ENCODE measurements at regions not wholly inside any gene's neighbourhood (a gene's known extent, or its start where the extent isn't known, plus 50 kb on each side); places are given as distances from the start of the nearest gene placed in this dataset.
A peak's percentile ranks its signal among the peaks of the same experiment; 100 is the strongest.
"Not testable (repeated sequence)": the region's sequence is repeated elsewhere in the genome, so short reads cannot be mapped to it uniquely, and the experiment has no call there.

DNA sequence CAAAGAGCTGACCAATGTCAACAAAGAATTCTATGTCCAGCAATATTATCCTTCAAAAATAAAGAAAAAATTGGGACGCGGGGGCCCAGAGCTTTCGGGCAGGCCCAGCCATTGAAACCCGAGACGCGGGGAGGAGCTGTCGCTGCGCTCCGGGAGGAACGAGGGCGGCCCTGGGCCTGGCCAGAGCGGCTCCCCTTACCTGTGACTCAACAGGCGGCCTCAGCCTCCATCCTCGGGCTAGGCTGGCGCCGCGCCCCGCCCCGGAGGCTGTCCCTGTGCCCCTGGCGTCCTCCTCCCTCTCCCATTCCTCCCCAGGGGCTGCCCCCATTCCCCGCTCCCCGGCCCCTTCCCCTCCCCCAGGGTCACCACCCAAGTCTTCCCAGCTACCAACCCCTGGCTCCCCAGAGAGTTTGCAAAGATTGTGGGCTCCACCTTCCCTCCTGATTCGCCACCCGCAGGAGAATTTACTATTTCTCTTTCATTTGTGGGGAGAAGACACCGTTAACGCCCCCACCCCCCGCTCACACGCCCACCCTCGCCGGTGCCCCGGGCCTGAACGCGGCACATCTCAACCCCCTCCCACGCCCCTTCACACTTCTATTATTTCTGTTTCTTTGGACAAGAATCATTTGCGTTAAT is 127.9 kb downstream of the ARRDC4 start:
- not testable (repeated sequence) for DNase-seq (ENCODE audit: low spot score)

DNA sequence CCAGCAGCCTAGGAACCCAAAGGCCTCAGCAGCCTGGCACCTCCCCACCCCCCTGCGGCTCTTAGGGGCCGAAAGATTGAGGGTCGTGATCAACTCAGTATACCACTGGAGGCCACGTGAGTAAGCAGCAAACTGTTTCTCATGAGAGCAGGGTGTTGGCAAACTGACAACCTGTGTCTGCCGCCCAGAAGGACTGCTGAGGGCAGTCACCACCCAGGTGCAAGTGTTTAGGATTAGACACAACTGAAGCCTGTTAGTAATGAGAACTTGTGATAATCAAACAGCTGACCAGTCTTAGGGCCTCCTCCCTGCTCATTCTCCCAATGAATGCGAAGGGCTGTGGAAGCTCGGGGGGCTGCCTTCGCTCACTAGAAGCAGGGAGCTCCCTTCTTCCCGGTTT is 128.8 kb downstream of the ARRDC4 start:
- not testable (repeated sequence) for DNase-seq (ENCODE audit: low spot score)

DNA sequence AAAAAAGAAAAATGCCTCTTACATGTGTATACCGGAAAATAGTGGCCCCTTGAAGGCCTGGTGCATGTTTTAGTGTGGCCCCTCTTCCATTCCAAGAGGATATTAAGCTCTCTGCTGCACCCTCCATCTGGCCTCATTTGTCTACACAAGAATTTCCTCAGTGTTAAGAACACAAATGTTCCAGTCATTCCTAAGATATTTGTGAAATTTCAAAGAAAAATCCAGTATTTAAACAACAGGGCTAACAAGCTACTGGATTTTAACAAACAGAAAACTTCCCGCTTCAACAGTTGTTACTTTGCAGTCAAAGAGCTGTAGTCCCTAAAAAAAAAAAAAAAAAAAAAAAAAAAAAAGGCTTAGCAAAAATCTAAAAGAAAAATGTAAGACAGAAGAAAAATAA is 137.5 kb downstream of the ARRDC4 start:
- DNase-seq (ENCODE audit: low spot score), result not testable (repeated sequence)

DNA sequence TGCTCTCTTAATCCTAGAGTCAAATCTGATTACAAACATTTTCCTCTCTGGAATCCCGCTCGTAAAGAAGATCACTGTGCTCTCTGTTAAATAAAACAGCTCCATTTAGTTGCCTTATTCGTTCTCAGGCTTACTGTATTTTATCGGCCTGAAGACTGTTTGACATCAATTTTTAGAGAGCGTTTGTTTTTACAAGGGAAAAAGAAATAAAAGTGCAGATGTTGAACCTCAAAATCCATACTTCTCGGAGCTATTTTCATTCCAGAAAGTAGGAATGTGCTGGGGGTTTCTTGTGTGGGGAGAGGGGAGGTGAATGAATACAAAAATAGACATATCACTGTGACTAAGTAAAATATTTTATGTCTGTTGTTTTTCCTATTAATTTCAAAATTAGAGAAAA is 140.1 kb downstream of the ARRDC4 start:
- DNase-seq (ENCODE audit: low spot score), result not testable (repeated sequence)

DNA sequence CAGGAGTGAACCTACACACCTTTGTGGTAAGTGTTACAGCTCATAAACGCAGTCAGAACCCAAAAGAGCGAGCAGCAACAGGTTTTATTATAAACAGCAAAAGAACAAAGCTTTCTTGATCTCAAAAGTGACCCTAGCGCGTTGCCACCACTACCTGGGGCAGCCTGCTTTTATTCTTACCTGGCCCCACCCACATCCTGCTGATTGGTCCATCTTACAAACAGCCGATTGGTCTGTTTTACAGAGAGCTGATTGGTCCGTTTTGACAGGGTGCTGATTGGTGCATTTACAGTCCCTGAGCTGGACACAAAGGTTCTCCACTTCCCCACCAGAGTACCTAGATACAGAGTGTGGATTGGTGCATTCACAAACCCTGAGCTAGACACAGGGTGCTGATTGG is 143.1 kb downstream of the ARRDC4 start:
- no peak for DNase-seq (ENCODE audit: low spot score)

DNA sequence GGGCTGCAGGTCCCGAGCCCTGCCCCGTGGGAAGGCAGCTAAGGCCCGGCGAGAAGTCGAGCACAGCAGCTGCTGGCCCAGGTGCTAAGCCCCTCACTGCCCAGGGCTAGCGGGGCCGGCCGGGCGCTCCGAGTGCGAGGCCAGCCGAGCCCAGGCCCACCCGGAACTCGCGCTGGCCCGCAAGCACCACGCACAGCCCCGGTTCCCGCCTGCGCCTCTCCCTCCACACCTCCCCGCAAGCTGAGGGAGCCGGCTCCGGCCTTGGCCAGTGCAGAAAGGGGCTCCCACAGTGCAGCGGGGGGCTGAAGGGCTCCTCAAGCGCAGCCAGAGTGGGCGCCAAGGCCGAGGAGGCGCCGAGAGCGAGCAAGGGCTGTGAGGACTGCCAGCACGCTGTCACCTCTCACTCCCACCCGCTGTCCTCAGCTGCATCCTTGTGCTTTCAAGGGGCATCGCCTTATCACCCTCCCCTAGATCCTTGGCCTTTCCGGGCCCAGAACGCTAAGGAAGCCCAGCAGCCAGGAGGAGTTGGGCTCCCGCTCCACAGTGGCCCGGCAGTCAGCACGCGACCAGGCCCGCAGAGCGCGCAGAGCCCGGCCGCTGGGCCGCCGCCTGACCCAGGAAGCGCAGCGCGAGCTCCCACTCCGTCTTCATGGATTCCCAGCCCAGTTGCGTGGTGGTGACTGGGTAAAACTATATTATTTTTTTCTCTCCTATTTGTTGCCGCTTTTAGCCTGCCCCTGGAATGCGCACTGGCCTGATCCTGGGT is 144.1 kb downstream of the ARRDC4 start:
- DNase-seq (ENCODE audit: low spot score), result not testable (repeated sequence)

DNA sequence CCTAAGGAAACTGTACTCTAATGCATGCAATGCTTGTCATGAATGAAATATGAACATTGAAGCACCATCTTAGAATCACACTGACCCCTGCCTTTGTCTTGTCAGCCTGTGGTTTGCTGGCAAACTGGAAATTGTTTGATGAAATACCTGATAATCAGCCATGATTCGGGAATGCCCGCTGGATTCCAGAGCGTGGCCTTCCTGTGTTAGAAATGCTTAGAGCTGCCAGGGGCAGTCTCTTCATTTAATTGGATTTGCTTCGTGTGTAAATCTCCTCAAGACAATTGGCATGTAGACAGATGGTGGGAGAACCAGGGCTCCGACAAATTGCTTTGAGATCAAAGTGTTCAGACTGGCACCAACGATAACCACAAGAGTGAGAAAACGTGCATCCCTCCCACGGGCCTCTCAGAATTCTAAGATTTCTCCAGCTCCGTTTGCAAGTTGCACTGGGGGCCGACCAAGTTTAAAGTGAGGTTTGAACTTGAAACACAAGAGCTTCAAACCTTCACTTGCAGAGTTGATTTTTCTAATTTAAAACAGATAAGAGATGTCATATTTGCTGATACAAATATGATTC is 146.2 kb downstream of the ARRDC4 start:
- DNase-seq (ENCODE audit: low spot score), result not testable (repeated sequence)

DNA sequence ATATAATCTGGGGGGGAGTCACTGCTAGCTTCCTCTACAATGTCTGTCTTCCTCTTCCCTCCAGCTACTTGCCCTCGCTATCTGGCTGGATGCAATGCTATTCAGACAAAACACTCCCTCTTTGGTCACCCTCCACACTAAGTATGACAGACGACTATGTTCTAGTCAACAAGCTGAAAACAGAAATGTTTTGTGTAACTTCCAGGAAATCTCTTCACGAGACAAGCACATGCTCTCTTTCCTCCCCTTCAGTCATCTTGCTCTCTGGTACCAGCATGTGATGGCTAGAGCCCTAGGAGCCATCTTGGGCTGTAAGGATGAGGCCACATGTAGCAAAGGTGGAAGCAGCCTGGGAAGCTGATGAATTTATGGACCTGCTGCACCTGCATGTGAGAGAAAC is 151.3 kb downstream of the ARRDC4 start:
- no peak for DNase-seq (ENCODE audit: low spot score)

DNA sequence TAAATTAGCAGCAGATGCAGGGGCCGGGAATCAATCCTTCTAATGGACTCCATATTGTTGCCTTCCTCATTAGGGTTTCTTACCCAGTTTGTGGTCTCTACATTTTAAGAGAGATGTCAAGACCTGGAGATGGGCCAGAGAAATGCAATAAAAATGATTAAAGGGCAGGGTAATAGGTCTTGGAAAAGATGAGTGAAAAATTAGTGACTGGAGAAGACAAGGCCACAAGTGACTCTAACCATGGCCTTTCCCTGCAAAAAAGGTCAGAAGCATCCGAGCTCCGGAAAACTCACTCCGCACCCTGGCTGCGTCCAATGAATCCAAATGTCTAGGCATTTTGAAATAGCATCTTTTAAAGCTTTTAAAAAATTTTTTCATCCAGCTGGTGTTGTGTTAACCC is 152.8 kb downstream of the ARRDC4 start:
- DNase-seq (ENCODE audit: low spot score), result no peak

DNA sequence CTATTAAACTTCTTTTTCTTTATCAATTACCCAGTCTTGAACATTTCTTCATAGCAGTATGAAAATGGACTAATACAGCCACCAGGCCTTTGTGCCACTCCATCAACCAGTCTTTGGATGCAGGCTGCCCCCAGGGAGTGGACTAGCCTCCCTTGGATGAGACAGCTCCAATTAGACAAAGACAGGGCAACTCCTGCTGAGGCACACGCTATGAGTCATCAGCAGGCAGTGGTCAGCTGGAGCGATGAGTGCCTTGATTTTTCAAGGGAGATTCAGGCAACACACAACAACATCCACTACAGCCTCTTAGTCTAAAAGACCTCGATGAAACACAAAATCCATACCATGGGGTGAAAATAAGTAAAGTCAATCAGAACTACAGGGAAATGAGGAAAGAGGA is 160.1 kb downstream of the ARRDC4 start:
- peak; percentile 12 for DNase-seq (ENCODE audit: low spot score)

DNA sequence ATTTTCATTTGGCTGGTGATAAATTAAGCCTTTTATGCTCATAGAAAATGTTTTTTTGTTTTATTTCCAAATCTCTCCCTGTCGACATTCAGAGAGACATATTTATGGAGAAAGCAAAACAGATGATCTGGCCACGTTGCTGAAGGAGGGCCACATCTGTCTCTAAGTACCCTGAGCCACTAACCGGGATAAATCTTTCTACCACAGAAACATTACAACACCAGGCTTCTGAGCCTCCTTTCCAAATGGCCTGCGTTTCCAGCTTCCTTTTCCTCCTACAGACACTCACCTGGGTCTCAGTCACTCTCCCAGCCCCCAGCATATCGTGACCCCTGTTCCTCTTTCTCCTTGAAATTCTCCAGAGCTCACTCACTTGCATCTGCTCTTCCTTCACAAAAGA is 161.0 kb downstream of the ARRDC4 start:
- DNase-seq (ENCODE audit: low spot score), result no peak

DNA sequence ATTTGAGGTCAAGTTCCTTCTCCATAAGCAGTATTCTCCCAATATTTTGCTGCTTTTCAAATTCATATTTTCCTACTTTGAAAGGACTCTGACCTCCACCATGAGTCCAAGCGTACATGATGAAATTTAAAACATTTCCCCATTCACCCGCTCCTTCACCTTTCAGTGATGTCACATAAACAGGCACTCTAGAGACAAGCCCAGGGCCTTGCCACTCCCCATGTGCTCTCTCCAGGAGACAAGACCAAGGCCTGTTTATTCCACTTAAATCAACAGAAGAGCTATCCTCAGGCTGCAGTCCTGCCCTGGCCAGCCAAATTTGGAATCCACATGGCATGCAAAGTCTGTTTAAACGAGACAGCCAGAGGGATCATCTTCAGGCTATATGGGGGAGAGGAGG is 161.5 kb downstream of the ARRDC4 start:
- no peak for DNase-seq (ENCODE audit: low spot score)

DNA sequence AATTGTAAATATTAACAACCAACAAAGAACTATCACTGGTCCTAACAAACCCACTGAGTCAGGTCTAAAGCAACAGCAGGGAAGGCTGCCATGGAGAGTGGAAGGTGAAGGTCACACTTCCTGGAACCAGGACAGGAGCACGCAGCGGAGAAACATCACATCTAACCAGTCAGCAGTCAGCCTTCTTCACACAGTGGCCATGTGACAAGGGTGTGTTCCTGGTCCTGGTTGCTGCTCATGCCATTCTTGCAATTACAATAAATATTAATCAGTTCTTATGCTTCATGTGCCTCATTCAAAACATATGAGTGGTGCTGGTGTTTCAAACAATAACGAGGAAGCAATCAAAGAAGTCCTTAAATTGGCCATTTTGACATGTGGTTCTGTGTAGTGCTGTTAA is 162.8 kb downstream of the ARRDC4 start:
- peak; percentile 14 for DNase-seq (ENCODE audit: low spot score)

DNA sequence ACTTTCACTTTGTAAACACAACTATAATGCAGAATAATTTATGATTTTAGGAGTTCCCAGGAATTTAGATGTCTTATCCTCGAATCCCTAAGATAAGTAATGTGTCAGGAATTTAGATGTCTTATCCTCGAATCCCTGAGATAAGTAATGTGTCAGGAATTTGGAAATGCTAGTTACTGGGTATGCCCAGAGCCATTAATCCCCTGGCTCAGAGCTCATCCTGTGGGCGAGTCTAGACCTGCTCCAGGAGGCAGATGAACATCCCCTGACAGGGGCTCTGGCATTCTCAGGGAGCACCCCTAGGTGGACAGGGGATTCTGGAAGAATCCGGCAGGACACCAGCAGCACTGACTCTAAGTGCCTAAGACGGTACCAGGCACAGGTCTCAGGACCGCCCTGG is 163.3 kb downstream of the ARRDC4 start:
- DNase-seq (ENCODE audit: low spot score), result peak; percentile 49

DNA sequence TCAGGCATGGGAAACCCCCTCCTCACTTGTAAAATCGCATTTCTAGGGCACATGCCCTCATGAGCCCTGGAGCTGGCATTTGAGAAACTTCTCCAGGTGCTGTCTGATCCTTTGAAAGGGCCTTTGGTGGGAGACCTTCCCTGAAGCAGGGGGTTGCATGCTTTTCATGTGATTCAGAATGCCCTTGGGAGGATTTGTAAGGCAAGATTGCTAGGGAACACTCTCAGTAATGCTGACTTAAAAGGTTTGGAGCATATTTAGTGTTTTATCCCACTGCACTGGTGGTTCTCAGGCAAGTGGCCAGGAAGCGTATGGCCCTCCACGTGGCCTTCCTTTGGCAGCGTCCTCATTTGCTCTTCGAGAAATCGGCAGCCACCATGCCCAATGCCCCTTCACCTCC is 164.1 kb downstream of the ARRDC4 start:
- DNase-seq (ENCODE audit: low spot score), result no peak

DNA sequence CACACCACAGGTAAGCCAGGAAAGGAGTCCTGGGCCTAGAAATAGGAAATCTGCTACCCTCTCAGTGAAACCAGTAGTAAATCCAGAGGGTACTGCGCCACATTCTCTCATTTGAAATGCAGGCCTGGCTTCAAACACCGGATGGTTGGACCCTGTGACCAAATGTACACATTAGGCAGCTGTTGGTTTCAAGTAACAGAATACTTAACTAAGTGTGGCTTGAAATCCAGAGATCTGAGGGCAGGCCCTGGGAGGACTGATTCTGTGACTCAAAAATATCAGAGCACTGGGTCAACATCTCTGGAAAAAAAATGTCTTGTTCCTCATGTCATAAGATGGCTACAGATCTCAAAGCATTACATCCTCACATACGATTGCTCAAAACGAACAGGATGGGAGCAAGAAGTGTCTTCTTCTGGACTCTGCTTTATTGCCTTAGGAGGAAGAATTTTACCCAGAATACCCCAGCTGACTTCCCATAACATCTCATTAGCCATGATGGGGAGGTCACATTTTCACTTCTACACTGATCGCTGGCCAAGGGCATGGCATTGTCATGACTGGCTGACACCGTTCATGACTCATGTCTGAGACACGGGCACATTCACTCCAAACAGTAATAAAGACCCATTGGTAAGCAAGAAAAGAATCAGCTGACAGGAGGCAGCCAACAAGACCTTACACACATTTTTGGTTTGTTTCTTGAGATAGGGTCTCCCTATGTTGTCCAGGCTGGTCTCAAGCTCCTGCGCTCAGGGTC is 166.0 kb downstream of the ARRDC4 start:
- DNase-seq (ENCODE audit: low spot score), result peak; percentile 73

DNA sequence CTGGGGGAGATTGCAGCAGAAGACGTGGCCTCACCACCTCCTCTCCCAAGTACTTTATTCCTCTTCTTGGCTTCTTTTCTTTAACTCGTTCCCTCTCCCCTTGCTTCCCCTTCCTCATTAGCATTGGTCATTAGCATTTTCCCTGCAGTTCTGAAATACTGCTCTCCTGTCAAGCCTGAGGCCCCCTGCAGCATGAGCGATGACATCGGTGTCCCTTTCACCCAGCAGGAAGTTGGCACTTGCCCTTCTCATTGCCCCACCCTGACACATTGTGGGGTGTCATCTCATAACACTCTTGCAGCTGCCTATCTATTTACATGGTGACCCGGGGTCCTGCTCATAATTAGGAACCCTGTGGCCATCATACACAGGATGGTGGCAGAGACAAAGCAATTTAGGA is 167.1 kb downstream of the ARRDC4 start:
- DNase-seq (ENCODE audit: low spot score), result no peak

DNA sequence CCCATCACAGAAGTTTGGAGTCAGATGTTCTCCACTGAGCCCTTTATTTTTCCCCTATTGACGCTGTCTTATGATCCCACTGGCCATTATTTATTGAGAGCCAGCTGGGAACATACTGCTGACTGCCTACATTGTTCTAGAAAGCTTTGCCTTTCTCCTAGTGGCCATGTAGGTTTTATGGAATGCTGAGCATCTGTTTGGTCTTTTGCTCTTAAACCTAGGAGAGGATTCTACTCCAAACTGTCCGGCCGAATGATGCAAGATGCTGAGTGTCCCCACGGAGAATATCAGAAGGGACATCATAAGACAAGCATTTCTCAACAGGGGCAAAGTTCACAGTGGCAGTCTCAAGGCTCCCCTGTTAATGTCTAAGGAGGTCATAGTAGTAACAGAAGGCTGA is 171.4 kb downstream of the ARRDC4 start:
- no peak for DNase-seq (ENCODE audit: low spot score)

DNA sequence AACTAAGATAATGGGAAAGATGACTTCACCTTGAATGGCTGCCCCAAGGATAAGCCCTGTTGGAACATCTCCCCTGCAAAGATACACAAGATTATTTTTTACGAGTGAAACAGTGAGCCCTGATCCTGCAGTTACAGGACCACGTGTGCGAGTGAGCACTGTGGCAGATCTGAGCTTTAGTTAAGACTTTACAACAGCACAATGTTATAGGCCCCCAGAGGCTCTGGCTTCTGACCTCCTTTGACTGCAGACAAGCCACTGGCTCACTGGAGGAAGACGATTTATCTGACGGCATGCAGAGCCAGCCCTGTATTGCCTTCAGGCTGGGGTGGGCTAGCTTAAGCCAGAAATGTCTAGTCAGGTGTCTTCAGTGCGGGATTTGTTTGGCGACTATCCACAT is 174.4 kb downstream of the ARRDC4 start:
- DNase-seq (ENCODE audit: low spot score), result no peak

DNA sequence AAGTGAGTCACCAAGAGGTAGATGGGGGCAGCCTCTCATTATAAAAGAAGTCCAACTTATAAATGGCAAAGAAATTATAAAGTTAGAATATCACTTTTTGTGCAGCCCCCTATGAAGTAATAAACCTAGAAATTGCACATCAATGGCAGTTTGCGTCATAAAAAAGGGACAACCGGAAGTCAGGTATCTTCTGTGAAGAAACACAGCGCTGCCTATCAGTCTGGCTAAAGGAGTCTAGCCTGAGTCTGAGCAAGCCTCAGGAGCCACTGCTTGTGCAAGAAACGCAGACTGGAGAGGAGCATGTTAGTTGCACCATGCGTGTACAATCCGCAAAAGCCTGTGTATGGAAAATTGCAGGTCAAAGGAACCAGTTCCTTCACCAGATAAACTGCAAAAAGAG is 178.4 kb downstream of the ARRDC4 start:
- no peak for DNase-seq (ENCODE audit: low spot score)

DNA sequence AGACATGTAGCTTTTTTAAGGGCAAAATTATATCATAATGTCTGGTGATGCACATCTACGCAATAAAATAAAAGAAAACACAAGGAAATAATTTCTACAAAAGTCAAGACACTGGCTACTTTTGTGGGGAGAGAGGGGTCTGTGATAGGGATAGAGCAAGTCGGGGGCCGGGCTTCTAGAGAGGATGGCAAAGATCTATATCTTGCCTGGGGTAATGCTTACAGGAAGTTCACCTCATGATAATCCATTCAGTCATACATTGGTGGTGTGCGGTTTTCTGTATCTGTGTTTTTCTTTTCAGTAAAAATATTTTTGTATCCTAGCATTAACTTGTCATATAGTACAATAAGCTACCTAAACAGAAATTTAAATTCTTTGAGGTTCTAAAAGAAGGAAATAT is 178.8 kb downstream of the ARRDC4 start:
- no peak for DNase-seq (ENCODE audit: low spot score)

DNA sequence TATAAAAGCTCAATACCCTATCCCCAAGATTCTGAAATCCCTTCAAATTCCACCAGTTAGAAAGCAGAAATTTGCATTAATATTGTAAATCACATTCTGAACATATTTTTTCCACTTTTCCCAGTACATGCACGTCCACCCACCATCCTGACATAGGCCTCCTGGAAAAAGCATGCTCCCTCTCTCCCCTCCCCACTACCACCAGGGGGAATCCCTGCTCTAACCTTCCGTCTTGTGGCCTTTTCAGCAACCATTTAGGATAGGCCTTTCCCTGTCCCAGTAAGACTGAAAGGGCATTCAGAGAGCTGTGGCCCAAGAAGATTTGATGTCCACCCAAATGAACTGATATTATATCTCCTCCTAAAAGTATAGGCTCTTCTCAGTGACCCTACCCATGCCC is 182.1 kb downstream of the ARRDC4 start:
- no peak for DNase-seq (ENCODE audit: low spot score)

DNA sequence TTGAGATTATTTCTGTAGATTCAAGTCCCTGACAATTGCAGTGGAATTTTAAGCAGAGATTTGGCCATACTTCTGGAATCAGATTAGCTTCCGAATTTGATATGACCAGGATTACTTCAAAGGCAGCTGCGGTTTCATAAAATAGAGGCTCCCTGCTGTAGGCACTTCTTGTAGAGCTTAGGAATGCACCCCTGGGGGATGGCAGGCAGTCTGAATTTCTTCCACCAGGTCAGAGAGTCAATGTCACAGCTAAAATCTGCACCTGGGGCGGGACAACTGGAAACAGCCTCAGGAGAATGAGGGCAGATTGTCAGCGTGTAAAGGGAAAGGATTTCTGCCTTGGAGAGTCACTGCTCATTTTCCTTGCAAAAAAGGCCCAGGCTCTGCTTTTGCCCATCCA is 182.6 kb downstream of the ARRDC4 start:
- DNase-seq (ENCODE audit: low spot score), result no peak
